HuH-7.5 (cell line): ENCODE measurements at regions not wholly inside any gene's neighbourhood (a gene's known extent, or its start where the extent isn't known, plus 50 kb on each side); places are given as distances from the start of the nearest gene placed in this dataset.
"Not testable (repeated sequence)": the region's sequence is repeated elsewhere in the genome, so short reads cannot be mapped to it uniquely, and the experiment has no call there.

ENCODE experiments used
- DNase-seq: peaks from one replicate; pipeline ENCODE4 v3.0.0; 2011; ENCODE audit warnings: low spot score

GRCh38 chr4:57234252-57234775, 124.1 kb upstream of the IGFBP7 start:
- DNase-seq = no peak

GRCh38 chr4:57233386-57233785, 123.2 kb upstream of the IGFBP7 start:
- no peak for DNase-seq

- no peak for DNase-seq
Measured at GRCh38 chr4:57231781-57232180, 121.6 kb upstream of the IGFBP7 start.

GRCh38 chr4:57220734-57221133, 110.5 kb upstream of the IGFBP7 start:
- no peak for DNase-seq

- no peak for DNase-seq
Measured at GRCh38 chr4:57220172-57220571, 110.0 kb upstream of the IGFBP7 start.

GRCh38 chr4:57219431-57219830, 109.2 kb upstream of the IGFBP7 start:
- DNase-seq = no peak

- no peak for DNase-seq
Measured at GRCh38 chr4:57214654-57215411, 104.6 kb upstream of the IGFBP7 start.

- DNase-seq = no peak
Measured at GRCh38 chr4:57211131-57211530, 100.9 kb upstream of the IGFBP7 start.

- DNase-seq = no peak
Measured at GRCh38 chr4:57206172-57206571, 96.0 kb upstream of the IGFBP7 start.

GRCh38 chr4:57205580-57205979, 95.4 kb upstream of the IGFBP7 start:
- DNase-seq = no peak

GRCh38 chr4:57200799-57201327, 90.7 kb upstream of the IGFBP7 start:
- no peak for DNase-seq

GRCh38 chr4:57199267-57199666, 89.1 kb upstream of the IGFBP7 start:
- no peak for DNase-seq

- no peak for DNase-seq
Measured at GRCh38 chr4:57195622-57196021, 85.4 kb upstream of the IGFBP7 start.

- no peak for DNase-seq
Measured at GRCh38 chr4:57194068-57194611, 84.0 kb upstream of the IGFBP7 start.

GRCh38 chr4:57193209-57193810, 83.1 kb upstream of the IGFBP7 start:
- no peak for DNase-seq

- DNase-seq = no peak
Measured at GRCh38 chr4:57191523-57192034, 81.4 kb upstream of the IGFBP7 start.

GRCh38 chr4:57190601-57191481, 80.7 kb upstream of the IGFBP7 start:
- peak; percentile 38 for DNase-seq

GRCh38 chr4:57187246-57187645, 77.1 kb upstream of the IGFBP7 start:
- no peak for DNase-seq

- DNase-seq = no peak
Measured at GRCh38 chr4:57184378-57185029, 74.3 kb upstream of the IGFBP7 start.

- DNase-seq = no peak
Measured at GRCh38 chr4:57182132-57182874, 72.1 kb upstream of the IGFBP7 start.

- DNase-seq = not testable (repeated sequence)
Measured at GRCh38 chr4:57173136-57173535, 63.0 kb upstream of the IGFBP7 start.
